GM19240 (cell line): ENCODE measurements at regions not wholly inside any gene's neighbourhood (a gene's known extent, or its start where the extent isn't known, plus 50 kb on each side); places are given as distances from the start of the nearest gene placed in this dataset.

Source experiments
- DNase-seq: peaks from one replicate; pipeline ENCODE4 v3.0.0; 2011; ENCODE audit warnings: low spot score; ENCODE audit not compliant: insufficient read length

DNA sequence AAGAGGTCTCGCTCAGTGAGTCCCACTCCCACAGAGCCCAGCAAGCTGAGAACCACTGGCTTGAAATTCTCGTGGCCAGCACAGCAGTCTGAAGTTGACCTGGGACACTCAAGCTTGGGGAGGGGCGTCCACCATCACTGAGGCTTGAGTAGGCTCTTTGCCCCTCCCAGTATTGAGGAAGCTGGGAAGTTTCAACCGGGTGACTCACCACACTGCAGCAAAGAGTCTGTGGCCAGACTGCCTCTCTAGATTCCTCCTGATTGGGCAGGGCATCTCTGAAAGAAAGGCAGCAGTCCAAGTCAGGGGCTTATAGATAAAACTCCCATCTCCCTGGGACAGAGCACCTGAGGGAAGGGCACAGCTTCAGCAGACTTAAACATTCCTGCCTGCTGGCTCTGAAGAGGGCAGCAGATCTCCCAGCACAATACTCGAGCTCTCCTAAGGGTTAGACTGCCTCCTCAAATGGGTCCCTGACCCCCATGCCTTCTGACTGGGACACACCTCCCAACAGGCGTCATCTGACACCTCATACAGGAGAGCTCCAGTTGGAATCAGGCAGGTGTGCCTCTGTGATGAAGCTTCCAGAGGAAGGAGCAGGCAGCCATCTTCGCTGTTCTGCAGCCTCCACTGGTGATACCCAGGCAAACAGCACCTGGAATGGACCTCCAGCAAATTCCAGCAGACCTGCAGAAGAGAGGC lies 970.9 kb upstream of the LRRN3 start:
- no peak for DNase-seq

DNA sequence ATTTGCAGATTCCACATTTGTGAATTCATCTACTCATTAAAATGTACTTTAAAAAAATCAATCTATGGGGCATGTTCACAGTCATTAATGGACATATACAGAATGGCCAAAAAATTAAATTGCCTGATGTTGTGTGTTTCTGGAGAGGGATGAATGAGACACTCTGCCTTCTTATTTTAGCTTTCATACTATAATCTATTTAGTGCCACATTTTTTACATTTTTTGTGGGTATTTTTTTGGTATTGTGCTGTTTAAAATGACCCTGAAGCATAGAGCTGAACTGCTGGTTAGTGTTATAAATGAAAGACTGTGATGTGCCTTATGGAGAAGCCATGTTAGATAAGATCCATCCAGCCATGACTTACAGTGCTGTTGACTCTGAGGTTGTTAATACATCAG lies 961.8 kb upstream of the LRRN3 start:
- DNase-seq: no peak

DNA sequence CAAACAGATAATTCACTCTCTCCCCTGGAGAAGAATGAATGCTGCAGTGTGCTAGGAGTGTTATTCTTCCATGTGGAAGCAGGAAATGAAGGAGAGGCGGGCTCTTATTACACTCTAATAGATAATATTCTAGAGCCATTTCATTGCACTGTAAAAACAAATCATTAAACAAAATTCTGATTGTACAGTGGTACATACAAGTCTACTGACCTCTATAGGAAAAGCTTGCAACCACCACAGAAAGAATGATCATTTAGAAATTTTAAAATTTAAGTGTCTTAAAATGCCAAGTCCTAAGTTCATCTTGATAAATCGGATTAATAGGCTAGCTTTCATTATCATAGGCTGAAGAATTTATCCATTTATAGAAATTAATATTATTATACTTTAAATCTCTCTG lies 960.3 kb upstream of the LRRN3 start:
- no peak for DNase-seq

DNA sequence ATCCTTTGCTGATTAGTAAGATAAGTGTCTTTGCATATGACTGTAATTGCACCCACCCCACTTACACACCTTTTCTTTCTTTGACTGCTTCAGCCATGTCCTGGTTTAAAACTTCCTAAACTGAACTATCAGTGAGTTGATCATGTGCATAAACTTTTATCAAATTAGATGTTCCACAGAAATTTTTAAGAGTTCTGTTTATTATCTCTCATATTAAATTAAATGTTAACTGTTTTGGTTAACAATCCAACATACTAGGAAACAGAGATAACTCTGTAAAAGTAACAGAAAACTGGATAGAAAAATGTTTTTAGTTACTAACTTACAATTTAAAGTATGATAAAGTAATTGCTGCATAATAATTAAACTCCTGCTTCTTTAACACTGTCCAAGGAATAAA lies 959.6 kb upstream of the LRRN3 start:
- DNase-seq: no peak

DNA sequence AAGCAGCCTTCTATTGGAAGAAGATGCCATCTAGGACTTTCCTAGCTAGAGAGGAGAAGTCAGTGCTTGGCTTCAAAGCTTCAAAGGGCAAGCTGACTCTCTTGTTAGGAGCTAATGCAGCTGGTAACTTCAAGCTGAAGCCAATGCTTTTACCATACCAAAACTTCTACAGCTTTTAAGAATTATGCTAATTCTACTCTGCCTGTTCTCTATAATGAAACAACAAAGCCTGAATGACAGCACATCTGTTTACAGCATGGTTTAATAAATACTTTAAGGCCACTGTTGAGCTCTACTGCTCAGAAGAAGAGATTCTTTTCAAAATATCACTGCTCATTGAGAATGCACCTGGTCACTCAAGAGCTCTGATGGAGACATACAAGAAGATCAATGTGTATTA lies 951.9 kb upstream of the LRRN3 start:
- no peak for DNase-seq

DNA sequence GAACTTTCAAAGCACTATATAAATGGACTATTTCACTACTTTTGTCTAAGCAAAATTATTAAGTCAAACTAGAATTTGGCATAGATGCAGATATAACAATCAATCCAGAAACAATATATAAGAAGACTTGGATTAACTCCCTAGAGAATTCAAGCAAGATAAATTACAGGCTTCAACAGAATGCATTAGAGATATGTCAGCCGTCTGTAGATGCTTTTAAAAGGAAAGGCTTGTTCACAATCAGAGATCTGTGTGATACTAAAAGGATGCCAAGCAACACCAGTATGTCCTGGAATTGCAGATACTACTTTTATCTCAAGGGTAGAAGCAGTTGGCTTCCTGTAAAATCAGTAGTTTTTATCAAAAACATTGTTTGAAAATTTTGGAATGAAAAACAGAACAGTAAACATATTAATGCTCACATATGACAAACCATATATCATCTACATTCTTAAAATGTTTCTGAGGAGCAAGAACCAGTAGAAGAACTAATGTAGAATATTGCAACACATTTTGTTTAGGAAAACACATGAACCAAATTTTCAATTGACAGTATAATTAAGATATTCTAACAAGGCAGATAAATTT lies 947.9 kb upstream of the LRRN3 start:
- no peak for DNase-seq

DNA sequence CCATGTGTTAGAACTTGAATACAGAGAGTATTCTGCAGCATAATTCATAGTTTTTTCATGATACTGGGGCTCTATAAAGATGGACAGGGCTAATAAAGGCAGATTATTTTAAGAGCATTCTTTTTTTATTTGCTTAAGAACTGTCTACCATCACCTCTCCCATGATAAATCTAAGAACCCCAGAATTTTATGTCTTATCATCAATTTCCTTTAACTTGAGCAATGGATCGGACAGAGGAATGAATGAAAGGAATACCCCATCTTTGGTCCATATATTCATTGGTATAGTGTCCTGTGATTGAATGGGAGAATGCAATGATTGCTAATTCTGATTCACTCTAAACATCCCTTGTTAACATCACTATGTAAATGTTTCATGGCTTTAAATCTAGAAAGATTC lies 946.3 kb upstream of the LRRN3 start:
- no peak for DNase-seq

DNA sequence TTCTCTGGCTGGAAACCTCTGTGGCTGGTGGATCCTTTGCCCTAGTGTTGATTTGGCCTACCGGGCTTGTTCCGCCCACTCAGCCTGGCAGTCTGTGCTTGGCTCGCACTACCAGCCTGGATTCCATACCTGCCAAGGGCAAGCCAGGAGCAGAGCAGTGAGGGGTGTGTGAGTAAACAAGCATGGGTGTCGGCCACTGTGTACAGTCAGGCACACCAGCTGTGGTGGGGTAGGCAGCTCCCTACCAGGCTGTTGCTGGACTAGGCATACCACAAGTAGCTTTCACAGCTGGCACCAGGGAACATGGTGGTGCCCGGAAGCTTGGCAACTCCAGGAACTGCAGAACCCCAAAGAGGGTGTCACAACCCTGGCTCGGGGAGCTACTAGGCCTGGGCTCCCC lies 942.9 kb upstream of the LRRN3 start:
- DNase-seq: no peak

DNA sequence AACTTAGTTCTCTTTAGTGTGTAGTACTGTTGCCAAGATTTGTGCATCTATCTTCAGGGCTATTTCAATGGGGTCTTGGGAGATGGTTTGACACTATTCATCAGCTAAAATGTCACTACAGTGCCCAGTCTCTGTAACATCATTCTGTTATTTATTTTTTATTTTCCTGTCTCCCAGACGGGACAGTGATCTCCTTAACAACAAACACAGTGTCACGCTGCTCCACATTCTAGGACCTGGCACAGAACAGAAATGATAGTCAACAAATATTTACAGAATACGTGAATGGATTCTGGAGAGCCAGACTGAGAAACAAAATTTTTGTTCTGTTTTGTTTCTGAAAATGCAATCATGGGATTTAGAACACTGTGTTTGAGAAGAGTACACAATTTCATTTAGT lies 937.7 kb upstream of the LRRN3 start:
- no peak for DNase-seq

DNA sequence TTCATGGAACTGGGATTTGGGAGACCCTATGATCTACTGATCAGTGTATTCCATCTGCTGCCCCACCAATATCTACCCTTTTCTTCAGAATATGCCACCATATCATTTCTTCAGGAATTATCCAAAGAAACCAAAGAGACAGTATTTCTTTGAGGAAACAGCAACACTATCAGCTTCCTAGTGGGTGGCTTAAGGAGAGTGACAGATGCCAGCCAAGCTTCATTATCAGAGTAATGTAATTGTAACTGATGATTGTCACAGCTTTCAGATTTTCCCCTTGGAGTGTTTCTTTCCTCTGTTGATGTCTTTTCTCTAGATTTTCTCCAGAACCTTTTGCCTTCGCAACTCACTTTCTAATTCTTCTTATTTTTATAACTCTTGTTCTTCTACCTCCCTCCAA lies 934.4 kb upstream of the LRRN3 start:
- no peak for DNase-seq

DNA sequence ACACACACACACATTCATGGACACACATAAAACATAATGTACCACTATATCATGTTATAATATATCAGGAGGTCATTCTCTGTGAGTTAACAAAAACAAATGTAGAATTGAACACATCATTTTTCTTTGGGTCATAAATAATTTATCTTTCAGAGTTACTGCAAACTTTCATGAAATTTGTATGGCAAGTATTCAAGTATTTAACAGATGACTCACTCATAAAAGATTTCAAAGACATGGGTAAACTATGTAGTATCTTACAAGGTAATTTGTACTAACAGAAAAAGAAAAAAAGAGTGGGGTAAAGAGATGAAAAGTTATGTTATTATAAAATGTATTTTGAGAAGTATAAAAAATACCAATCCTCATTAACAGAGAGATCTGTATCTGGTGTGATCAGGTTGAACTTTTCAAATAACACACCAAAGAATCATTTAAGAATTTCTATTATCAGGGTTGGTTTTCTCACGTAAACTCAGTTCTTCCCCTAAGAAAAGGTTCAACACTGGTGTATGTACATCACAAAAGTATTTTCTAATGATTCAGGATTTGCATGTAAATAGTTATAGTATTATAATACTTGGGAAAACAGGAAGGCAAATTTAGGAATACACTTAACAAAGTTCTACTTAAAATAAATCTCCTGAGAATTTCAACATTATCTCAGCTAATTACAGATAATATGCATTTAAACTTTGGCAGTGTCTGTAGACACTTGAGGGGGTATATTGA lies 933.1 kb upstream of the LRRN3 start:
- DNase-seq: no peak

DNA sequence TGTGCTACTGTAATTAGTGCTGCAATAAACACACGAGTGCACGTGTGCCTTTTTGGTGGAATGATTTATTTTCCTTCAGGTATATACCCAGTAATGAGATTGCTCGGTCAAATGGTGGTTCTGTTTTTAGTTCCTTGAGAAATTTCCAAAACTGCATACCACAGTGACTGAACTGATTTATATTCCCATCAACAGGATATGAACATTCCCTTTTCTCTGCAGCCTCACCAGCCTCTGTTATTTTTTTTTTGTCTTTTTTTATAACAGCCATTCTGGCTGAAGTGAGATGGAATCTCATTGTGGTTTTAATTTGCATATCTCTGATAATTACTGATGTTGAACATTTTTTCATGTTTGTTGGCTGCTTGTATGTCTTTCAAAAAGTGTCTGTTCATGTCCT lies 922.9 kb upstream of the LRRN3 start:
- DNase-seq: no peak

DNA sequence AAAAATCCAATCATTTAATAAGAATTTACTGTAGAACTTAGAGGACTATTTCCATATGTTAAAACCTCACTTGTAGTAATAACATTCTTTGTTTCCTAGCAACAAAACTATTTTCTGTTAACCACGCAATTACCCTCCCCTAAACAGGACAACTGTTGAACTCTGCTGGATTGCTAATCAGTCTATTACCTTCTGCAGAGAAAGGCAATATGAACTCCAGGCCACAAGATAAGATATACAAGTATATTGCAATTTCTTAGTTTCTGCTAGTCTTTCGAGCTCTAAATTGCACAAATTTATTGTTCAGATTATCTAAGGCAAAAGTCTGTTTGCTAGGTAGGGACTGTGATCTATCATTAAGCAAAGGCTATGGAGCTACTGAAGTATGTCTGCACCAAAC lies 920.1 kb upstream of the LRRN3 start:
- no peak for DNase-seq

DNA sequence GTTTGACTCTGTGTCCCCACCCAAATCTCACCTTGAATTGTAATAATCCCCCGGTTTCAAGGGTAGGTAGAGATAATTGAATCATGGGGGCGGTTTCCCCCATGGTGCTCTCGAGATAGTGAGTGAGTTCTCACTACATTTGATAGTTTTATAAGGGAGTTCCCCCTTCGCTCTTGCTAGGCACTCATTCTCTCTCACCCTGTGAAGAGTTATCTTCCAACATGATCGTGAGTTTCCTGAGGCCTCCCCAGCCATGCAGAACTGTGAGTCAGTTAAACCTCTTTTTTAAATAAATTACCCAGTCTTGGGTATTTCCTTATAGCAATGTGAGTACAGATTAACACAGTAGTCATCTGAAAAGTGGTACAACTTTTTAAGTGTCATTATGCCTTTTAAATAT lies 913.5 kb upstream of the LRRN3 start:
- DNase-seq: no peak

DNA sequence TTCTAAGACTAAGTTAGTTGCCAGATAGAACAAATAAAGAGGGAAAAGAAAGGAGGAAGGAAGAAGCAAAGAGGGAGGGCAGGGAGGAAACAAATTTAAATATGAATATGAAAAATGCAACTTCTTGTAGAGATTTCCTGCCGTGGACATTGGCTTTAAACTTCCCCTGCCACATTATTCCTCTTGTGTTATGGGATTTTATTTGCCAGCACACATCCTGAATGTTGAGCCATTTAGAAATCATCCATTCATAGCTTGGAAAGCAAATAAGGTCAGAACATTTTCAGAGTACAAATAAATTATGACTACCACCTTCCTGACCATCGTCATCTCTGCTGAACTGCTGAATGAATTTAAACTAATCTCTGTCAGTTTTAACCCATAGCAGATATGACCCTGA lies 911.9 kb upstream of the LRRN3 start:
- no peak for DNase-seq

DNA sequence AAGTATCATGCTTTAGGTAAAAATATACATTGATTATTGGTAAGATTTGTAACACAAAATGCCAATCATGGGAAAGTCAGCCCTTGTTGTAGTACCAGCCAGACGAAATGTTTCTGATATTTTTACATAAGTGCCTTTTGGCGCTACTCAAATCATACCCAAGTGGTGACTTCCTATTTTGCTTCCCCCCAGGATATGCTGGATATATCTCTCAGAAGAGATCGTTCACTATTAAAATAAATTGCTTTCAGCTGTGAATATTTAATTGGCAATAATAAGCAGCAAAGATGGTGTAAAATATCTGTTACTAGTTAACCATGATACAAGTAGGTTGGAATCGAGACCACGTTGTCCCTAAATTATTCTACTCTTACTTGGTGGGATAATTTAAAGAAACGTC lies 909.2 kb upstream of the LRRN3 start:
- DNase-seq: no peak

DNA sequence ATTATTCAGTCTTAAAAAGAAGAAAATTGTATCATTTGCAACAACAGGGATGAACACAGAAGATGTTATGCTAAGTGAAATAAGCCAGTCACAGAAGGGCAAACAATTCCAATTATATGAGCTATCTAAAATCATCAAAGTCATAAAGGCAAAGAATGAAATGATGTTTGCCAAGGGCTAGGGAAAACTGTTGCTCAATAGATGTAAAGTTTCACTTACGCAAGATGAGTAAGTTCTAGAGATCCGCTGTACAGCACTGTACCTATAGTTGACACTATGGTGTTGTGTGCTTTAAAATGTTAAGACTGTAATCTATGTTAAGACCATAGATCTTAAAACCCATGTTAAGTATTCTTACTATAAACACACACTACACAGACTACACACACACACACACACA lies 904.6 kb upstream of the LRRN3 start:
- DNase-seq: no peak

DNA sequence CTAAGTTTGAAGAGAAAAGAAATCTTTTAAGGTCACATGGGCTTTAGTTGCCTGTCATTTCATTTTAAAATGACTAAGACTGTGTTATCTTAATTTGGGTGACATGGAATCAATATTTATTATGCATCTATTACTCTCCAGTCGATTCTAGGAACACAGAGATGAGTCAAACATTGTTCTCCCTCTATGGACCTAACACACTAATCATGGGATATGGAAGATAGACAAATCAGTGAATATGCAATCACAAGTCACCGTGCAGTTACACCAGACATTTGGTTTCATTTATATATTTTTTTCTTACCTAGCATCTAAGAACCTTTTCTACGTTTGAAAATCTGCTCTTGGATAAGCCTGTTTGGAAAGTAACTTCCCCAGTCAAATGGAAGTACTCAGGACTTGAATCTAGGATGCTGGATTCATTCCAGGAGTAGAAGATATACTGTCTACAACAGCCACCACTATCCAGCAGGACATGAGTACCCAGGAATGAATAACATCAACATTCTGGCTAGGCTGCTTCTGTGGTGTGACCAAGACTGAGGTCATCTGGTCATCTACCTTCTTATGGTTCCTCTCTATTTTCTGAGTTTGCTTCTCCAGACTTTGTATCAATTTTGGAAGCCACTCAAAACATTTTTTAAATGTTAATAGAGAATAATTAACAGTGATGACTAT lies 902.9 kb upstream of the LRRN3 start:
- no peak for DNase-seq

DNA sequence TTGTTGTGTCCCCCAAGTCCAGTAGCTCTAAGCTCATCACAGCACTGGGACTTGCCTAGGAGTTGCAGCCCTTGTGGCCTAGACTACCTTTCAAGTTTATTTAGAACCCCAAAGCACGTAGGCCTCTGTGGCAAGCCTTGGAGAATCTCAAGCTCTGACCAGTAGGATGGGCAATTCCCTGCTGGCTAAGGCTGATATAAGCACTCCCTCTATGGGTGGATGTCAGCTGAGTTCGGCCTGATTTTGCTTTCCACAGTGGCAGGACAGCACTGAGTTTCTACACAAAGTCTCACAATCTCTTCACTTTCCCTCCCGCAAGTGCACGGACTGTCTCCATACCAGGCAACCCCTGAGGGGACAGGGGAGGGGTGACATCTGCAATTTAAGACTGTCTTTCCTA lies 886.4 kb upstream of the LRRN3 start:
- no peak for DNase-seq

DNA sequence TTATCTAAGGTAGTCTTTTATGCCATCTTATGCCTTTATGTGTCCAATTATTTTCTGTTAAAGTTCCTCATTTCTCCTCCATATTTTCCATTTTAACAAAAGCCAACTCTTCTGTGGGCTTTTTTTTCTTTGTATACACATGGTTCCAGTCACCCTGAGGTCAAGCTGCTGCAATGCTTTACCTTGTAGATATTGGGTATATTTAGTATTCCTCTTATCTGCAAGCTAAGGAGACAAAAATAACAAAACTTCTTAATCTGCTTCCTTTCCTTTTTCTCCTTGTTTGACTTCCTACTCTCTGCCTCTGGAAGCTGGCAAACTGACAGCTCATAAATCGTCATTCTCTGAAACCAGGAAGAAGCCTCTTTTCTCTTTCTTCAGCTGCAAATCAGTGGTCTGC lies 885.0 kb upstream of the LRRN3 start:
- no peak for DNase-seq

DNA sequence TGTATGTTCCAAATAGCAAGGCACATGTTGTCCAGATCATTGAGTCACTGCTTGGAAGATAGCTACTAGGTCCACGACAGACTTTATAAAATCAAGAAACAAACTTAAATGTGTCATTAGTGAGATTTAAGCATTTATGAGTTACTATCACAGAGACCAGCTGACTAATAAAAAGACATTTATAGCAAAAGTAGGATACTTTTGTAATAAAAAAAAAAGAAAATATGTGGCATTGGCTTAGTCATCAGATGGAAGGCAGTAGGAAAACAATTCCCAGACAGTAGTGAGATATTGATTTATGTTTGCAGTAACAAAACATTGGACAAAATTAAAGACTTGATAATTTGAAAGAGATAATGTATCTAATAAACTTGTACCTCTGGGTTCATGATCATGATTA lies 881.0 kb upstream of the LRRN3 start:
- no peak for DNase-seq

DNA sequence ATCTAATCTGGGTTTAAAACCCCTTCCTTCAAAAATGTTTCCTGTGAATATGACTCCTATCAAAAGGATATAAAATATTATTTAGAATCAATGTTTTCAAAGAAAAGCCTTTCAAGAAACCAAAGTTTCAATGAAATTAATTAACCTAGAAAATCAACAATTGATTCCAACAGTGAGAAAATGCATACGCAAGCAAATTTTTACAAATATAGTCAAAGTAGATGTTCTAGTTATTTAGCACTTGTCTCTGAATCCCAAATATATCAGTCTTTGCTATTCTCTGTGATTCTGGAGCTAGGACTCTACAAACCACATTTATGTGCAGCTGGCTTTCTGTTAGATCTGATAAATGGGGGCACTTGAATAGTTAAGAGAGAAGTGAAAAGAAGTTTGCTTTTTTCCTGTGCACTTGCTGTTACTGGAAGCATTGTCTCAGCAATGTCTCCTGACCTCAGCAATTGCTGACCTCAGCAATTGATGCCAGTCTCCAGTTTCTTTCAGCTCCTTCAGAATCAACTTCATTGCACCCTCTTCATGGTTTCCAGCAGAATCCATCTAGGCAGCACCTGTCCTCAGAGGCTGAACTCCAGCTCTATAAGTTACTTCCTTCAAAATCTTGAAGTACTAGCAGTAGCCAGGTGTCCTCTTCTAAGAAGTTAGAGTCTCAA lies 879.9 kb upstream of the LRRN3 start:
- DNase-seq: no peak
